Amygdala (tissue), 56 donors: ENCODE measurements at regions not wholly inside any gene's neighbourhood (a gene's known extent, or its start where the extent isn't known, plus 50 kb on each side); places are given as distances from the start of the nearest gene placed in this dataset.

Experiments used
- DNase-seq, 56 donors: peaks; one replicate each; lab custom pipeline; 2025; lab: John Stamatoyannopoulos, UW

GRCh38 chr7:45235905-45236304, 78.3 kb downstream of the RAMP3 start:
- DNase-seq = no peak

GRCh38 chr7:45236666-45237065, 79.1 kb downstream of the RAMP3 start:
- no peak for DNase-seq

- DNase-seq = no peak
These were observed 80.3 kb downstream of the RAMP3 start for GRCh38 chr7:45237788-45238461.

GRCh38 chr7:45238806-45239205, 81.2 kb downstream of the RAMP3 start:
- DNase-seq = no peak

DNA sequence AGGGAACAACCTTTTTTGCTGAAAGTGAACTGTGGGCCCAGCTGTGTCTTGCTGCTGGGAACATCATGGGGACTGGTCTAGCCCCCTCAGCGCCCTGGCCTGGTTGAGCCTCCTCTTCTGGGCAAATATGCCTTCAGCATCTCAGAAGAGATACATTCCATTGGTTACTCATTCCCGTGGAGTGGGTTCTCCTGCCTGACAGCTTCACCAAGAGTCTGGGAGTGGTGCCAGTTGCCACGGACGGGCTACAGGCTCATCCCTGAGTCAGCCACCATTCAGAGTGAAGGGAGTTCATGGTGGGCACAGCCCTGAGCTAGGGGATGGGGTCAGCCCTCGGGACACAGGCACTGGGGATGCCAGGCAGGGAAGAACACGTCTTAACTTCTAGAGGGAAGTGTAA, 81.9 kb downstream of the RAMP3 start:
- no peak for DNase-seq

DNA sequence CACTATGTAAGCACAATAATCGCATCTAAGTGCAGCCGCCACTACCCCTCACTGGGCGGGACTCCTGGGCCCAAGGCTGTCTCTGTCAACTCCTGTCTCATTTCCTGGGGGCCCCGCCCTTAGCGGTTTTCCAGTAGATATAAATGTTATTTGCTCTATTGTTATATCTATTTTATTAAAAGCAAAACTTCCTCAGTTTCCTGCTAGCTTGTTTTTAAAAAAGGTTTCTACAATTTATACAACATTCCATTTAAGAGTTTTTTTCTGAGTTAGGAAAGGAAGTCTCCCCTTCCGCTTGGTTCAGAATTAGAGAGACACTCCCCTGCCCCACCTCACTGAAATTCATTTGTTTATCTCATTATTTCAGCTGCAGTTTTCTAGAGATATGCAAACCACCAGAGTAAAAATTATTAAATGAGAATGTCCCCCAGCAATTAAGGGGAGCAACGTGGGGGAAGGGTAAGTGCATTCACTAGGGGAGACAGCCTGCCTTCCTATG, 82.7 kb downstream of the RAMP3 start:
- no peak for DNase-seq

- no peak for DNase-seq
These were observed 83.3 kb downstream of the RAMP3 start for GRCh38 chr7:45240926-45241325.

GRCh38 chr7:45241339-45242109, 83.9 kb downstream of the RAMP3 start:
- DNase-seq = no peak

DNA sequence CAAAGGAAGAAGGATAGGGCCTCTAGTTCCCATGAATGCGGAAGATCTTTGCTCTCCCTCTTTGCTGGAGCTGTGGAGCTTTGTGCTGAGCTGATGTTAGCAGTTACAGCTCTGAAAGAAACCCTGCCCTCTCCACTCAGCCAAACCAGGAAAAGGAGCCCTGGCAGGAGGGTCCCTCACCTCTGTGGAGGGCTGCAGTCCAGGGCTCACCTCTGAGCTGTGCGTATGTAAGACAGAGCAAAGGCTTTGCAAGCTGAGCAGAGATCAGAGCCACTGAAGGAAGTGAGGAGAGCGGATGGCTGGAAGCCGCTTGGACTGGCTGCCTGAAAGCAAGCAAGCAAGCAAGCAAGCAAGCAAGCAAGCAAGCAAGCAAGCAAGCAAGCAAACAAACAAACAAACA, 84.7 kb downstream of the RAMP3 start:
- DNase-seq = no peak

DNA sequence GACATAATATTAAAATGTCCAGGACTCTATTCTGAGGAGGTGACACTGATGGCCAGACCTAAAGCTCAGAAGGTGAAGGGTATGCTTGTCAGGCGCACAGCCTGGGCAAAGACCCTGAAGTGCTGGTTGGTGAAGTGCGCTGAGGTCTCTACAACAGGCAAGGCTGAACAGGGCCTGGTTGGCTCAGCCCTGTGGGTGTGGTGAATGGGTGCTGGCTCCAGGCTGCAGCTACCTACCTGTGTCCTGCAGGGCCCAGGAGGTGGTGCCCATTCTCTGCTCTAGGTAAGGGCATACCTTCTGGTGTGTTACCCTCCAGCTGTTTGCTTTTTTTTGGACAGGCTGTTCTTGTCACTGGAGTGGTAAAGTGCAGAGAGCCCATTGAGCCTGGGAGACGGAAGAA, 85.1 kb downstream of the RAMP3 start:
- no peak for DNase-seq

- DNase-seq = no peak
These were observed 87.4 kb downstream of the RAMP3 start for GRCh38 chr7:45244981-45245380.

DNA sequence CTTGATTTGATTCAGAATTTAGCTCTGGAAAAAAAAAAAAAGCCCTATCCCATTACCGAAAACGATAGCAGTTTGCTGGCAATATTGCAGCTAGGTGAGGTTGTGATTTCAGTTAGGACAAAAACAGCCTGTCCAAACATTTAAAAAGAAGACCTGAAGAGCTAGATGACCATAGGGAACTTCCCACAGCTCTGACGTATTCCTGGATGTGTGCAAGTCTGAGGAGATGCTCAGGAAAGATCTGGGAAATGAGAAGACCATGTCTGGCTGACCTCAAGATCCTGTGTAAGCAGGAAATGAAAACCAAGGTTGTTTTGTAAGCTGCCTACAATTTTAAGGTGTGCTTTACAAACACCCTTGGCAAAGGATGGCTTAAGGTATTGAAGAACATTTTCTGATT, 88.7 kb downstream of the RAMP3 start:
- no peak for DNase-seq

DNA sequence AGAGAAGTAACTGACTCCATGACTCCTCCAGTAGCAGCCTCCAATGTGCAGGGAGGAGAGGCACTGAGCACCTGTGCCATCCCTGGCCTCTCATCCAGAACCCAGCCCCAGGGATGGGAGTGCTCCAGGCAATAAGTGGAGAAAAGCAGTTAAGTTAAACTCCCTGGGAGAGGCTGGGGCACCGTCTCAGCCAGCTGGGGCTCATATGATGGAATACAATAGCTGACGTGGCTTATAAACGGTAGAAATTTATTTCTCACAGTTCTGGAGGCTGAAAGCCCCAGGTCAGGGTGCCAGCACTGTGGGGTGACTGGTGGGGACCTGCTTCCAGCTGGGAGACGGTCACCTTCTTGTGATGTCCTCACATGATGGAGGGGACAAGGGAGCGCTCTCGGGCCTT, 94.7 kb downstream of the RAMP3 start:
- no peak for DNase-seq

DNA sequence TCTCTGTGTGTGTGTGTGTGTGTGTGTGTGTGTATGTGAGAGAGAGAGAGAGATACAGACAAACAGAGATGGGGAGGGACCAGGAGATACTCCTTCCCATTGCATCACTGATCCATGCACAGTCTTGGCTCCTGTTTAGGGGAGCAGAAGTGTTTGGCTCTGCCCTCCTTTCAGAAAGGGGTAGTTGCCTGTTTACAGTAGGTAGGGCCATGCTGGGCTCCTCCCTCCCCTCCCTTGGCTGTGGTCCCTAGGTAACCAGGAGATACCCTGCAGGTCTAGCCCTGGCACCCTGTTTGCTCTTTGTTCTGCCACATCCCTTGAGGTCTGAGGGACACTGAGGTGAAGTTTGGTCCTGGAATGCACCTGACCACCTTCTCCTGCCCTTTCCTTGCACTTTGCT, 95.3 kb downstream of the RAMP3 start:
- DNase-seq = no peak

GRCh38 chr7:45253368-45253767, 95.8 kb downstream of the RAMP3 start:
- DNase-seq = no peak

- DNase-seq = no peak
These were observed 97.6 kb downstream of the RAMP3 start for GRCh38 chr7:45255187-45255586.

GRCh38 chr7:45256309-45256708, 98.7 kb downstream of the RAMP3 start:
- DNase-seq = no peak

GRCh38 chr7:45256775-45257174, 99.2 kb downstream of the RAMP3 start:
- no peak for DNase-seq

DNA sequence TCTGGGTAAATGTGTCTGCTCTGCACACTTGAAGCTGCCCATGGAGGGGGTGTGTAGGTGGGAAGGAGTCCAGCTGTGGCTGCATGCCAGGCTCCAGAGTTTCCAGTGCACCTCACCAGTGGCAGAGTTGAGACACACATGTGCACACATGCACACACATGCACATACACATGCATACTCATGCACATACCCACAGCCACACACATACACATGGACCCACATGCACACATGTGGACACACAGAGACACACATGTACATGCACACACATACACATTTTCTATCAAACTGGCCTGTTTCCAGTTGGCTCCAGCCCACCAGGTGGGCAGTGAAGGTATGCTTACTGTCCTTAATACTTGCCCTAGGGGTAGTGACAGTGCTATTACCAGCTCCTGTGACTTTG, 99.7 kb downstream of the RAMP3 start:
- DNase-seq = no peak

GRCh38 chr7:45258533-45259226, 101.1 kb downstream of the RAMP3 start:
- no peak for DNase-seq

GRCh38 chr7:45259227-45259596, 101.6 kb downstream of the RAMP3 start:
- DNase-seq = no peak
